Effector memory CD8-positive, alpha-beta T cell (primary cell): ENCODE measurements at regions not wholly inside any gene's neighbourhood (a gene's known extent, or its start where the extent isn't known, plus 50 kb on each side); places are given as distances from the start of the nearest gene placed in this dataset.

Source experiments
- ATAC-seq: fragments of 150-1000 bp; cut with Tn5 transposase; replicated peaks from 2 replicates; pipeline ENCODE4 v1.10.0; 2021; ENCODE audit warnings: mild to moderate bottlenecking, moderate library complexity
- DNase-seq, 3 experiments: peaks; one replicate each; pipeline ENCODE4 v3.0.0; 2021
- H3K27ac Mint-ChIP-seq, 2 donors: one replicate each; pipeline ENCODE4 v1.8.0; 2022; ENCODE audit warnings: mild to moderate bottlenecking in 2 of 2, mixed read lengths in 2 of 2, moderate library complexity in 2 of 2
- H3K27me3 Mint-ChIP-seq, 2 donors: one replicate each; pipeline ENCODE4 v1.8.0; 2022; ENCODE audit warnings: mixed read lengths in 2 of 2
- H3K36me3 Mint-ChIP-seq: one replicate; pipeline ENCODE4 v1.8.0; 2022; ENCODE audit warnings: mild to moderate bottlenecking, moderate library complexity, mixed read lengths; ENCODE audit not compliant: insufficient read depth
- H3K4me1 Mint-ChIP-seq, 2 donors: one replicate each; pipeline ENCODE4 v1.8.0; 2022; ENCODE audit warnings: low read depth in 2 of 2, mixed read lengths in 2 of 2
- H3K4me3 Mint-ChIP-seq, 2 donors: one replicate each; pipeline ENCODE4 v1.8.0; 2022; ENCODE audit warnings: mild to moderate bottlenecking in 2 of 2, mixed read lengths in 2 of 2, moderate library complexity in 2 of 2
- H3K9me3 Mint-ChIP-seq, 2 donors: one replicate each; pipeline ENCODE4 v1.8.0; 2022; ENCODE audit warnings: mixed read lengths in 2 of 2

DNA sequence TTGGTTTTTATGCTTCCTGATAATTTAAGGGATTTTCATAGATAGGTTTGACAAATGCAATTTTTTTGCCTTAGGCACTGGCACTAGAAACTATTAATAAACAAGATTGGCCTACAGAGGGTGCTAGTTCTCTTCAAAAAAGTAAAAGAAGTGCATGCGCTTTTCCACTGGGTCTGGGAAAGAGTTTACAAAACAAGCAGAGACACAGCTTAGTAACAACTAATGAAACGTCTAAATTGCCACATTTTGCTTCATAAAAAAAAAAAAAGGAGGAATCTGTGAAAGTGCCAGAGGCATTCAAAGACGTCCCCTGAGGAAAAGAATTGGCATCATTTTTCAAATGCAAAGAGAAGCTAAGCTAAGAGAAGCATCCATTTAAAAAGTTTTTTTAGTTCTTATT lies 58.3 kb upstream of the EEA1 start:
- H3K4me1 Mint-ChIP-seq: peaks cover 9% of the 10 kb centered on the region in 2 donors
- H3K27me3 Mint-ChIP-seq: peaks cover 22 to 24% of the 10 kb centered on the region in 2 donors
- DNase-seq (peak; percentile 5 to 15 (median 9)), ATAC-seq (peak; percentile 73)
- H3K36me3 Mint-ChIP-seq: no peaks in the 10 kb centered on the region
- H3K9me3 Mint-ChIP-seq: no peaks in the 10 kb centered on the region
- H3K4me3 Mint-ChIP-seq: peak overlapping the region in 1 of 2 donors; percentile 15
- H3K27ac Mint-ChIP-seq: no peak overlapping the region

DNA sequence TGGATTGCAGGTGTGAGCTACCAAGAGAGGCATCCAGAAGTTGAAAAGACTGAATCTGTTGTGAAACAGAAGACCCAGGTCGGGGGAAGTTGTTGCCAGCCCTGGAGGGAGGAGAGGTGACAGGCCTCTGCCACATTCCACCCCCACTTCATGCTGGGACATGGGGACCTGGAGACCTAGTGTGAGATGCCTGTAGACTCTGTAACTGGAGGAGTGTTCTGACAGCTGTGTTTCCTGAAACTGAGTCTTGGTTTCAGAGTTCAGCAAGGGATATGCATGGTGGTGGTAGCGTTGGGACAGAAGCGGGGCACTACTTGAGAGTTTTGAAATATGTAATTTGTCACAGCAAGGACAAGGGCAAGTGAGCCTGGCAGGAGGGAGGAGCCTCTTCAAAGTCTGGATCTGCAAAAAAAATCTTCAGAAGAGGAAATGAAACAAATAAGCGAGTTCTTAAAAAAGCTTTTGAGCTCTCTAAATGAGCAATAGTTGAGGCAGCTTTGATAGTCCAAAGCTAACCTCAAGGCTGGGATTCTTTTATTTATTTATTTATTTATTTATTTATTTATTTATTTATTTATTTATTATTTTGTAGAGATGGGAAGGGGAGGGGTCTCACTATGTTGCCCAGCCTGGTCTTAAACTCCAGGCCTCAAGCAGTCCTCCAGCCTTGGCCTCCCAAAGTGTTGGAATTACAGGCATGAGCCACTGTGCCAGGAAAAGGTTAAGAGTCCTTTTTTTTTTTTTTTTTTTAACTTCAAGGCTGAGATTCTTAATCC lies 58.9 kb upstream of the EEA1 start:
- Mint-ChIP-seq H3K9me3 (no peaks in the 10 kb centered on the region), H3K27me3 (peaks cover 22 to 24% of the 10 kb centered on the region in 2 donors), H3K36me3 (no peaks in the 10 kb centered on the region), H3K4me1 (peaks cover 9% of the 10 kb centered on the region in 2 donors), H3K27ac (no peak overlapping the region), H3K4me3 (peak overlapping the region in 1 of 2 donors; percentile 15)
- DNase-seq (no peak), ATAC-seq (peak; percentile 49)

- Mint-ChIP-seq H3K27me3 (peaks cover 22% of the 10 kb centered on the region in 2 donors), H3K36me3 (no peaks in the 10 kb centered on the region), H3K9me3 (no peaks in the 10 kb centered on the region), H3K27ac (no peak overlapping the region), H3K4me3 (no peak overlapping the region), H3K4me1 (peaks cover 9% of the 10 kb centered on the region in 2 donors)
- DNase-seq (no peak), ATAC-seq (no peak)
Observed at GRCh38 chr12:92988622-92989130, 59.6 kb upstream of the EEA1 start.

DNA sequence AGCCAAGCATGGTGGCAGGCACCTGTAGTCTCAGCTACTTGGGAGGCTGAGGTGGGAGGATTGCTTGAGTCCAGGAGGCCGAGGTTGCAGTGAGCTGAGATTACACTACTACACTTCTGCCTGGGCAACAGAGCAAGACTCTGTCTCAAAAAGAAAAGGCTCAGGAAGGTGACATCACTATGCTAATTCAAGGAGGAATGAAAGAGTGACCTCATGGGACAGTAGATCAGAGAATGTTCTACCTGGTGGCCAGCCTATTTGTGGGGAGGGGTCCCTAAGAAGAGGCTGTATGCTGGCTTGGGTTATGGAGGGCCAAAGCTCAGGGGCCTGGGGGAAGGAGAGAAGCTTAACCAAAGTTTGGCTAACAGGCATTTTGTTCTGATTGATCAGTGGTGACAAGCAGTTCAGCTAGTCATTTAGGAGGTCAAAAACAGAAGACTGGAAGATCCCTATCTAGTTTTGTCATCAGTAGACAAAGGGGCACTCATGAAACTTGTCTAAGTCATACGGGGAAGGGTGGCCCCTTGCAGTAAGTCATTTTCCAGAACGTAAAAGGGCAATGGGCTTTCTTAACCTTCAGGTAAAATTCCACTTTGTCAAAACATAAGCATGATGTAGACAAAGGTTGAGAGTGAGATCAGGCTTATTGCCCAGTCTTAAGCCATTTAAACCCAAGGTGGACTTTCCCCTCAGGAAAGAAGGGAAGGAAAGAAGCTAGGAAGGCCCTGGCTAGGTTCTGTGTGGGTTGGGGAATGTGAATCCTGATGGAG lies 60.8 kb upstream of the EEA1 start:
- H3K36me3 Mint-ChIP-seq: no peaks in the 10 kb centered on the region
- H3K9me3 Mint-ChIP-seq: no peaks in the 10 kb centered on the region
- no peak overlapping the region for H3K27ac Mint-ChIP-seq
- peaks cover 17 to 22% of the 10 kb centered on the region in 2 donors for H3K27me3 Mint-ChIP-seq
- no peak for ATAC-seq
- H3K4me3 Mint-ChIP-seq: no peak overlapping the region
- no peak for DNase-seq
- peaks cover 9% of the 10 kb centered on the region in 2 donors for H3K4me1 Mint-ChIP-seq

GRCh38 chr12:92991134-92991533 lies 62.0 kb upstream of the EEA1 start:
- peaks cover 22 to 23% of the 10 kb centered on the region in 2 donors for H3K27me3 Mint-ChIP-seq
- H3K4me3 Mint-ChIP-seq: no peak overlapping the region
- H3K36me3 Mint-ChIP-seq: no peaks in the 10 kb centered on the region
- no peak for ATAC-seq
- DNase-seq: no peak
- no peak overlapping the region for H3K27ac Mint-ChIP-seq
- H3K9me3 Mint-ChIP-seq: no peaks in the 10 kb centered on the region
- H3K4me1 Mint-ChIP-seq: peaks cover 9% of the 10 kb centered on the region in 2 donors

GRCh38 chr12:92992041-92992440 lies 62.9 kb upstream of the EEA1 start:
- ATAC-seq (no peak), DNase-seq (no peak)
- Mint-ChIP-seq H3K27ac (no peak overlapping the region), H3K9me3 (no peaks in the 10 kb centered on the region), H3K27me3 (peaks cover 17 to 22% of the 10 kb centered on the region in 2 donors), H3K4me3 (no peak overlapping the region), H3K36me3 (no peaks in the 10 kb centered on the region), H3K4me1 (peaks cover 9% of the 10 kb centered on the region in 2 donors)

GRCh38 chr12:92993259-92993658 lies 64.2 kb upstream of the EEA1 start:
- DNase-seq: no peak
- H3K27me3 Mint-ChIP-seq: peaks cover 11 to 22% of the 10 kb centered on the region in 2 donors
- no peaks in the 10 kb centered on the region for H3K36me3 Mint-ChIP-seq
- no peak overlapping the region for H3K4me3 Mint-ChIP-seq
- H3K9me3 Mint-ChIP-seq: no peaks in the 10 kb centered on the region
- no peak overlapping the region for H3K27ac Mint-ChIP-seq
- peaks cover 0 to 1% of the 10 kb centered on the region in 2 donors for H3K4me1 Mint-ChIP-seq
- no peak for ATAC-seq

- H3K4me1 Mint-ChIP-seq: no peaks in the 10 kb centered on the region
- H3K36me3 Mint-ChIP-seq: peaks cover 3% of the 10 kb centered on the region
- ATAC-seq (peak; percentile 32), DNase-seq (no peak)
- H3K27ac Mint-ChIP-seq: no peak overlapping the region
- H3K4me3 Mint-ChIP-seq: no peak overlapping the region
- no peaks in the 10 kb centered on the region for H3K9me3 Mint-ChIP-seq
- peaks cover 6 to 12% of the 10 kb centered on the region in 2 donors for H3K27me3 Mint-ChIP-seq
Observed at GRCh38 chr12:92995258-92995903, 66.3 kb upstream of the EEA1 start.

DNA sequence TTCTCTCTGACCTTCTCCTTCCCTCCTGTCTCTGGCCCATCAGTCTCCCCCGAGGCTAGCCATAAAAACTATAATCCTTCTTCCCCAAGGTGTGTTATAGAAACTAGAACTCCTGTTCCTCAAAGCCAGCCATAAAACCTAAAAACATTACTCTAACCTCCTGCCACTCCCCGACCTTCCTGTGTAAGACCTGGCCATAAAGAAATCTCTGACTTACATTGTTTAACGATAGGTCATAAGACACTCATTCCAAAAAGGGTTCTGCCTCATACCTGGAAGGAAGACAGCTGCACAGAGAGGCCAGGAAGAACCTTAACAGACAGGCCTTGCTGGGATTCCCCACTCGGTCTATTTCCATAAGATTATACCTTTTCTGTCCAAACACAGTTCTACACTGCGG lies 70.9 kb upstream of the EEA1 start:
- DNase-seq (no peak), ATAC-seq (no peak)
- Mint-ChIP-seq H3K4me1 (no peaks in the 10 kb centered on the region), H3K27me3 (peaks cover 0 to 17% of the 10 kb centered on the region in 2 donors), H3K9me3 (no peaks in the 10 kb centered on the region), H3K4me3 (no peak overlapping the region), H3K27ac (no peak overlapping the region), H3K36me3 (peaks cover 3% of the 10 kb centered on the region)

GRCh38 chr12:93001407-93001806 lies 72.3 kb upstream of the EEA1 start:
- H3K4me1 Mint-ChIP-seq: no peaks in the 10 kb centered on the region
- ATAC-seq: no peak

GRCh38 chr12:93002293-93003054 lies 73.4 kb upstream of the EEA1 start:
- DNase-seq (no peak), ATAC-seq (no peak)
- Mint-ChIP-seq H3K27ac (no peak overlapping the region), H3K36me3 (peaks cover 3% of the 10 kb centered on the region), H3K9me3 (no peaks in the 10 kb centered on the region), H3K27me3 (peaks cover 0 to 11% of the 10 kb centered on the region in 2 donors), H3K4me1 (no peaks in the 10 kb centered on the region), H3K4me3 (no peak overlapping the region)

More at GRCh38 chr12:93001407-93001806, 72.3 kb upstream of the EEA1 start:
- Mint-ChIP-seq H3K36me3 (peaks cover 3% of the 10 kb centered on the region), H3K27ac (no peak overlapping the region), H3K27me3 (peaks cover 0 to 11% of the 10 kb centered on the region in 2 donors), H3K4me3 (no peak overlapping the region), H3K9me3 (no peaks in the 10 kb centered on the region)
- no peak for DNase-seq

DNA sequence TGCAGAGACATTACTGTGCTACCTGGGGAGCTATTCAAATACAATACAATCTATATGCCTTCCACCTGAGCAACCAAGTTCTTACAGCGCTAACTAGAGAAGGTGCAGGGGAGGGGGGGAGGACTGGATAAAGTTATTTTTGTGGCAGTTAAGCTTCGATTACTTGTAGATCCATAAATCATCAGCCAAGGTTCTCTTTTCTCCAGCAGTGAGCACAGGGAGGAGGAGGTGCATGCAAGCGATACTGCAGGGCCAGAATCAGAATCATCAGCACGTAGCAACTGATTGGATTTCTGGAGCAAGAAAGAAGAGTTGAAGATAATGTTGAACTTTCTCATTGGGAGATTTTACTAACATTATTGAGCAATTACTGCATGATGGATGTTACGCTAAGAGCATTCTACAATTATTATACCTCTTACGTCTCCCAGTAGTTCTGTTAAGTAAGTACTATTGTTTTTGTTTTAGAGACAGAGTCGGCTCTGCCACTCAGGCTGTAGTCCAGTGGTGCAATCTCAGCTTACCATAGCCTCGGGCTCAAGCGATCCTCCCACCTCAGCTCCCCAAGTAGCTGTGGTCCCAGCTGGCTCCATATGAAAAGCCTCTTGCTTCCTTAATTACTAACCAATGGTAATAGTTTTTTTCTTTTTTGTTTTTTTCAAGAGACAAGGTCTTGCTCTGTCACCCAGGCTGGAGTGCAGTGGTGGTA lies 74.6 kb upstream of the EEA1 start:
- H3K27me3 Mint-ChIP-seq: peaks cover 0 to 11% of the 10 kb centered on the region in 2 donors

More for the DNA sequence above, 74.6 kb upstream of the EEA1 start:
- Mint-ChIP-seq H3K4me1 (no peaks in the 10 kb centered on the region), H3K36me3 (peaks cover under 1% of the 10 kb centered on the region), H3K27ac (no peak overlapping the region), H3K9me3 (no peaks in the 10 kb centered on the region), H3K4me3 (no peak overlapping the region)
- no peak for DNase-seq
- ATAC-seq: no peak
